MM.1S (cell line): ENCODE measurements at regions not wholly inside any gene's neighbourhood (a gene's known extent, or its start where the extent isn't known, plus 50 kb on each side); places are given as distances from the start of the nearest gene placed in this dataset.

Experiments
- DNase-seq: peaks from one replicate; pipeline ENCODE4 v3.0.0-alpha.2; 2015
- H2AFZ ChIP-seq: fragments of 300-600 bp; sonication (generic); 2 replicates; pipeline ENCODE4 v1.6.0; 2016; ENCODE audit warnings: antibody characterized with exemption, low read length
- H3F3A ChIP-seq: fragments of 300-600 bp; sonication (generic); 2 replicates; pipeline ENCODE4 v1.6.1; 2016; ENCODE audit warnings: mild to moderate bottlenecking, antibody characterized with exemption, low read length, moderate library complexity, mixed read lengths; ENCODE audit not compliant: insufficient read depth
- H3K27ac ChIP-seq: fragments of 300-600 bp; sonication (generic); 2 replicates; pipeline ENCODE4 v1.5.1; 2016; ENCODE audit warnings: mild to moderate bottlenecking, low read length
- H3K27me3 ChIP-seq: fragments of 300-600 bp; sonication (generic); replicated peaks from 2 replicates; pipeline ENCODE4 v1.6.0; 2016; ENCODE audit warnings: low read length; ENCODE audit not compliant: insufficient read depth
- H3K36me3 ChIP-seq: fragments of 300-600 bp; sonication (generic); replicated peaks from 2 replicates; pipeline ENCODE4 v1.6.1; 2016; ENCODE audit warnings: mild to moderate bottlenecking, low read length, mixed read lengths; ENCODE audit not compliant: insufficient read depth
- H3K4me1 ChIP-seq: fragments of 300-600 bp; sonication (generic); 2 replicates; pipeline ENCODE4 v1.6.1; 2016; ENCODE audit warnings: low read length, mixed read lengths
- H3K4me2 ChIP-seq: fragments of 300-600 bp; sonication (generic); 2 replicates; pipeline ENCODE4 v1.6.0; 2016; ENCODE audit warnings: low read depth, low read length
- H3K4me3 ChIP-seq: fragments of 300-600 bp; sonication (generic); 2 replicates; pipeline ENCODE4 v1.5.1; 2016; ENCODE audit warnings: low read length, mixed read lengths
- H3K79me2 ChIP-seq: fragments of 300-600 bp; sonication (generic); 2 replicates; pipeline ENCODE4 v1.6.1; 2016; ENCODE audit warnings: mixed run types, low read length, mixed read lengths
- H3K9ac ChIP-seq: fragments of 300-600 bp; sonication (generic); 2 replicates; pipeline ENCODE4 v1.6.1; 2016; ENCODE audit warnings: low read length, mixed read lengths
- H3K9me2 ChIP-seq: fragments of 300-600 bp; sonication (generic); replicated peaks from 2 replicates; pipeline ENCODE4 v1.6.1; 2016; ENCODE audit warnings: mild to moderate bottlenecking, low read length, mixed read lengths; ENCODE audit not compliant: insufficient read depth
- H3K9me3 ChIP-seq: fragments of 300-600 bp; sonication (generic); replicated peaks from 2 replicates; pipeline ENCODE4 v1.6.1; 2016; ENCODE audit warnings: mild to moderate bottlenecking, low read length, mixed read lengths; ENCODE audit not compliant: insufficient read depth
- H4K20me1 ChIP-seq: fragments of 300-600 bp; sonication (generic); 2 replicates; pipeline ENCODE4 v1.6.1; 2016; ENCODE audit warnings: mild to moderate bottlenecking, low read length, moderate library complexity, mixed read lengths; ENCODE audit not compliant: insufficient read depth
- CTCF ChIP-seq: fragments of 300-600 bp; sonication (generic); IDR thresholded peaks from 2 replicates; pipeline ENCODE4 v1.5.1; 2016; ENCODE audit warnings: antibody characterized with exemption, low read length, mixed read lengths
- EZH2 ChIP-seq: fragments of 300-600 bp; sonication (generic); optimal IDR thresholded peaks from 2 replicates; pipeline ENCODE3; 2017; ENCODE audit warnings: low read depth, mild to moderate bottlenecking, antibody characterized with exemption, low read length, mixed read lengths
- EZH2phosphoT487 ChIP-seq: fragments of 300-600 bp; sonication (generic); IDR thresholded peaks from 2 replicates; pipeline ENCODE4 v1.6.1; 2018; ENCODE audit warnings: antibody characterized with exemption, low read length

- H3K79me2 ChIP-seq: no peaks in the 10 kb centered on the region
- no peaks in the 10 kb centered on the region for H3K27me3 ChIP-seq
- H3K9me2 ChIP-seq: no peaks in the 10 kb centered on the region
- H3K36me3 ChIP-seq: no peaks in the 10 kb centered on the region
- H3K4me2 ChIP-seq: no peak overlapping the region
- no peak overlapping the region for H3K9ac ChIP-seq
- no peaks in the 10 kb centered on the region for H4K20me1 ChIP-seq
- TF ChIP-seq EZH2 (no peak), EZH2phosphoT487 (no peak), CTCF (no peak)
- no peaks in the 10 kb centered on the region for H3K9me3 ChIP-seq
- no peak overlapping the region for H2AFZ ChIP-seq
- H3F3A ChIP-seq: no peaks in the 10 kb centered on the region
- DNase-seq: no peak
- H3K4me1 ChIP-seq: no peaks in the 10 kb centered on the region
- H3K4me3 ChIP-seq: no peak overlapping the region
- H3K27ac ChIP-seq: no peak overlapping the region
These were observed 934.4 kb downstream of the HACE1 start for GRCh38 chr6:103925317-103925716.

GRCh38 chr6:103910018-103910417 is 949.7 kb downstream of the HACE1 start:
- Histone ChIP-seq H3K79me2 (no peaks in the 10 kb centered on the region), H3F3A (no peaks in the 10 kb centered on the region), H3K36me3 (no peaks in the 10 kb centered on the region), H3K9ac (no peak overlapping the region), H3K4me2 (no peak overlapping the region), H3K9me2 (no peaks in the 10 kb centered on the region), H3K4me1 (no peaks in the 10 kb centered on the region), H3K4me3 (no peak overlapping the region), H3K9me3 (no peaks in the 10 kb centered on the region), H4K20me1 (no peaks in the 10 kb centered on the region), H2AFZ (no peak overlapping the region), H3K27me3 (no peaks in the 10 kb centered on the region), H3K27ac (no peak overlapping the region)
- no peak for DNase-seq
- TF ChIP-seq CTCF: no peak
- no peak for TF ChIP-seq EZH2phosphoT487
- TF ChIP-seq EZH2: no peak

GRCh38 chr6:103908898-103909297 is 950.8 kb downstream of the HACE1 start:
- H3K9ac ChIP-seq: no peak overlapping the region
- no peak overlapping the region for H3K4me2 ChIP-seq
- no peaks in the 10 kb centered on the region for H4K20me1 ChIP-seq
- H3F3A ChIP-seq: no peaks in the 10 kb centered on the region
- no peak overlapping the region for H3K27ac ChIP-seq
- TF ChIP-seq EZH2phosphoT487: no peak
- no peak for TF ChIP-seq EZH2
- TF ChIP-seq CTCF: no peak
- H3K27me3 ChIP-seq: no peaks in the 10 kb centered on the region
- no peaks in the 10 kb centered on the region for H3K9me3 ChIP-seq
- no peak for DNase-seq
- H3K9me2 ChIP-seq: no peaks in the 10 kb centered on the region
- H2AFZ ChIP-seq: no peak overlapping the region
- no peaks in the 10 kb centered on the region for H3K4me1 ChIP-seq
- no peaks in the 10 kb centered on the region for H3K79me2 ChIP-seq
- H3K36me3 ChIP-seq: no peaks in the 10 kb centered on the region
- H3K4me3 ChIP-seq: no peak overlapping the region
